ENCODE measurements at regions not wholly inside any gene's neighbourhood (a gene's known extent, or its start where the extent isn't known, plus 50 kb on each side); places are given as distances from the start of the nearest gene placed in this dataset.

GRCh38 chr16:65510241-65510640 lies 388.4 kb upstream of the CDH11 start:
- no peak overlapping the region for H3K4me3 ChIP-seq (ENCODE audit: control insufficient read depth, low read depth, low read length)
- TF ChIP-seq, protein P1, sequence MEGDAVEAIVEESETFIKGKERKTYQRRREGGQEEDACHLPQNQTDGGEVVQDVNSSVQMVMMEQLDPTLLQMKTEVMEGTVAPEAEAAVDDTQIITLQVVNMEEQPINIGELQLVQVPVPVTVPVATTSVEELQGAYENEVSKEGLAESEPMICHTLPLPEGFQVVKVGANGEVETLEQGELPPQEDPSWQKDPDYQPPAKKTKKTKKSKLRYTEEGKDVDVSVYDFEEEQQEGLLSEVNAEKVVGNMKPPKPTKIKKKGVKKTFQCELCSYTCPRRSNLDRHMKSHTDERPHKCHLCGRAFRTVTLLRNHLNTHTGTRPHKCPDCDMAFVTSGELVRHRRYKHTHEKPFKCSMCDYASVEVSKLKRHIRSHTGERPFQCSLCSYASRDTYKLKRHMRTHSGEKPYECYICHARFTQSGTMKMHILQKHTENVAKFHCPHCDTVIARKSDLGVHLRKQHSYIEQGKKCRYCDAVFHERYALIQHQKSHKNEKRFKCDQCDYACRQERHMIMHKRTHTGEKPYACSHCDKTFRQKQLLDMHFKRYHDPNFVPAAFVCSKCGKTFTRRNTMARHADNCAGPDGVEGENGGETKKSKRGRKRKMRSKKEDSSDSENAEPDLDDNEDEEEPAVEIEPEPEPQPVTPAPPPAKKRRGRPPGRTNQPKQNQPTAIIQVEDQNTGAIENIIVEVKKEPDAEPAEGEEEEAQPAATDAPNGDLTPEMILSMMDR (IDR thresholded peaks at IDR 0.05; ENCODE audit: control insufficient read depth, insufficient read depth, low read depth, low read length, missing control alignments), result no peak
- DNase-seq (ENCODE audit: low read depth), result no peak

GRCh38 chr16:65509172-65509571 lies 387.3 kb upstream of the CDH11 start:
- H3K4me3 ChIP-seq (ENCODE audit: control insufficient read depth, low read depth, low read length), result no peak overlapping the region
- peak; percentile 1 for DNase-seq (ENCODE audit: low read depth)
- TF ChIP-seq, protein P1 (IDR thresholded peaks at IDR 0.05; ENCODE audit: control insufficient read depth, insufficient read depth, low read depth, low read length, missing control alignments), result no peak

- H3K4me3 ChIP-seq (ENCODE audit: control insufficient read depth, low read depth, low read length), result no peak overlapping the region
- TF ChIP-seq, protein P1 (IDR thresholded peaks at IDR 0.05; ENCODE audit: control insufficient read depth, insufficient read depth, low read depth, low read length, missing control alignments), result no peak
- DNase-seq (ENCODE audit: low read depth), result no peak
Observed at GRCh38 chr16:65500919-65501318, 379.1 kb upstream of the CDH11 start.

DNA sequence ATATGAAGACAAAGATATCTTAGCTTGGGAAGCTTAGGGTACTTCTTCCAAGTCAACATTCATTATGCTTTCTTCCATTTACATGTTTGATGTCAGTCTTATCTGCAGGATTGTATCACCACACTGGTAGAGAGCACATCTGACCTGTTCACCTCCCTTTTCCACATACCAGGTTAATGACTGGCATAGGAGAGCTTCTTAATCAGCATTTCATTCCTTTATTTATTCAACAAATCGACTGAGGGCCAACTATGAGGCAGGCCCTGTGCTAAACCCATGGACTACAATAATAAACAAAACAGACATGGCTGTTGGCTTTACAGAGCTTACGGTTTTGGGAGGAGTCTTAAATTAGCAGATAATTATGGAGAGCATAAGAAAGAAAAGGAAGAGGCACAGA lies 378.1 kb upstream of the CDH11 start:
- DNase-seq (ENCODE audit: low read depth), result no peak
- H3K4me3 ChIP-seq (ENCODE audit: control insufficient read depth, low read depth, low read length), result no peak overlapping the region
- TF ChIP-seq, protein P1 (IDR thresholded peaks at IDR 0.05; ENCODE audit: control insufficient read depth, insufficient read depth, low read depth, low read length, missing control alignments), result no peak

DNA sequence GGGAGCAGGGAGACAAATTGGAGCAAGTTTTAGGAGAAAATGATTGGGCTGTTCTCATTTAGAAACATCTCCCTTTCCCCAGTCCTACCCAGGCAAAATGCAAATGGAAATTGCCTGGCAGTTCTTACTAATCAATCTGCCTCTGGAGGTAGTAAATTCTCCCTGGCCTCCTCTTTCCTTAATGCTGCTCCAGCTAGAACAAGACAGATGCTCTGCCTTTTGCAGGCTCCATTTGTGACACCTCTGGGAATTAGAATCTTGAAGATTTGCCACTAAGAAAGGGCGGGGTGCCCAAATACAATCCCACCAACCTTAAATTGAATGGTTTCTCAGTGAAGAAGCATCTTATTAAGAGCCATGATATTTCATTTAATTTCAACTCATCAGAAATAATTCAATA lies 377.7 kb upstream of the CDH11 start:
- TF ChIP-seq, protein P1 (IDR thresholded peaks at IDR 0.05; ENCODE audit: control insufficient read depth, insufficient read depth, low read depth, low read length, missing control alignments), result no peak
- DNase-seq (ENCODE audit: low read depth), result no peak

GRCh38 chr16:65497571-65497970 lies 375.7 kb upstream of the CDH11 start:
- TF ChIP-seq, protein P1 (IDR thresholded peaks at IDR 0.05; ENCODE audit: control insufficient read depth, insufficient read depth, low read depth, low read length, missing control alignments), result no peak
- no peak overlapping the region for H3K4me3 ChIP-seq (ENCODE audit: control insufficient read depth, low read depth, low read length)
- no peak for DNase-seq (ENCODE audit: low read depth)

More for the DNA sequence above, 377.7 kb upstream of the CDH11 start:
- no peak overlapping the region for H3K4me3 ChIP-seq (ENCODE audit: control insufficient read depth, low read depth, low read length)

DNA sequence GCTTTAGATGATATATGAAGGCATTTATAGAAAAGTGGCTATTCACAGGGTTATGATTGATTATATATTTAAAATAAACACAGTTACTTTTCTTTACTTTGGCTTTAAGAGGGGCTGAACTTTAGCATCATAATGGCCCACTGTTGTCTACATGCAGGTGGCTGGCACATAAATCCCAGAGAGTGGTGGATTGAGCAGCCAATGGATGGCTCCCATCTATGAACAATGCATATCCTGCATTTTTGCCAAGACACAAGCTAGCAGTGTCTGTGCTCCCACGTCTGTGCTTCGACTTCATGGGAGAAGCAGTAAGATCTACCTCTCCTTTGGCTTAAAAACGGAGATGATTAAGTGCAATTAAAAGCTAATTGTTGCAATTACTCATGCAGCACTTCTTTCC lies 373.2 kb upstream of the CDH11 start:
- DNase-seq (ENCODE audit: low read depth), result no peak
- no peak overlapping the region for H3K4me3 ChIP-seq (ENCODE audit: control insufficient read depth, low read depth, low read length)
- TF ChIP-seq, protein P1 (IDR thresholded peaks at IDR 0.05; ENCODE audit: control insufficient read depth, insufficient read depth, low read depth, low read length, missing control alignments), result no peak

All from AG09309 (cell line).